Caki2 (cell line): ENCODE measurements at regions not wholly inside any gene's neighbourhood (a gene's known extent, or its start where the extent isn't known, plus 50 kb on each side); places are given as distances from the start of the nearest gene placed in this dataset.

Experiments
- DNase-seq: peaks from one replicate; pipeline ENCODE4 v3.0.0-alpha.2; 2015; ENCODE audit warnings: low read depth
- in situ Hi-C: cut with HindIII; loops from 2 replicates; pipeline ENCODE4 v1.10.0; 2016; ENCODE audit warnings: low sequenced_read_pairs, low pct_unique_long_range_greater_than_20kb, mixed read lengths

GRCh38 chr12:24728826-24729225, 220.1 kb downstream of the BCAT1 start:
- DNase-seq: no peak
- in situ Hi-C loops: no loop called here

GRCh38 chr12:24728366-24728765, 220.5 kb downstream of the BCAT1 start:
- in situ Hi-C loops: no loop called here
- no peak for DNase-seq

DNA sequence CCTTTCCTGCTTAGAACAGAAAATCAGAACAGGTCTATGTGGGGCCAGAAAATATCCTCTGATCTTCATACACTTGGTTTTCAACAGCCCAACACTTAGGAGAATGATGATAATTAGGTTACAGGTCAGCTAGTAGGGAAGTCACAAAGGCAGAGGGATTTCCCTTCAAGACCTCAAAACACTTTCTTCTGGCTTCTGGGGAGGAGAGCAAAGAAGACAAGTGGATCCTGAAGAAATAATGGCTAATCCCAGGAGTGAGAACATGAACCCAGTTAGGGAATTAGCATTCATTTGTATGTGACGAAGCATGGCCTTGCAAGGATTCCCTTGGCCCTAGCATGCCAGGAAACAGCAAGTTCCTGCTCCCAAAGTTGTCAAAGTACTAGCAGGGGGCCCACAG, 223.3 kb downstream of the BCAT1 start:
- in situ Hi-C loops: no loop called here
- DNase-seq: no peak

DNA sequence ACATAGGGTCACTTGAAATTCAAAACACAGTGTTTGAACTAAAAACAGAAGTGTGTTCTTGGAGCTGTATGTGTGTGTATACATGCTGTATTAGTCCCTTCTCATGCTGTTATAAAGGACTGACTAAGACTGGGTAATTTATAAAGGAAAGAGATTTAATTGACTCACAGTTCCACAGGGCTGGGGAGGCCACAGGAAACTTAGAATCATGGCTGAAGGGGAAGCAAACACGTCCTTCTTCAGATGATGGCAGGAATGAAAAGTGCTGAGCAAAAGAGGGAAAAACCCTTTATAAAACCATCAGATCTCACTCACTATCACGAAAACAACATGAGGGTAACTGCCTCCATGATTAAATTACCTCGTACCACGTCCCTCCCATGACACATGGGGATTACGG, 224.1 kb downstream of the BCAT1 start:
- DNase-seq: no peak
- in situ Hi-C loops: no loop called here

DNA sequence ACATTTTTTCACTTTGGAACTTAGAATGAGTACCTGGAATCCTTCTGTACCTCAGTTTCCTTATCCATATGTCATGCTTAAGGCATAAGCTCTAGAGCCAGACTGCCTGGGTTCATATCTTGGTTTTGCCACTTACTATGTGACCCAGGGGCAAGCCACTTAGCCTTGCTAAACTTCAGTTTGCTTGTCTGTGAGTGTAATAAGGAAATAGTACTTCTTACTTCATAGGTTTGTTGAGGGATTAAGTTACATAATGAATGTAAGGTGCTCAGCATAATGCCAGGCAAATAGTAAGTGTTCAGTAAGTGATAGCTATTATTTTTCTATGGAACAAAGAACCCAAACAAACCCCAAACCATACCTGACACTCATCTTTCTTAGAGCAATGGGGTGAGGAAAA, 225.1 kb downstream of the BCAT1 start:
- in situ Hi-C loops: no loop called here
- DNase-seq: no peak

- in situ Hi-C loops: no loop called here
- DNase-seq: no peak
Observed at GRCh38 chr12:24721191-24721590, 227.7 kb downstream of the BCAT1 start.

DNA sequence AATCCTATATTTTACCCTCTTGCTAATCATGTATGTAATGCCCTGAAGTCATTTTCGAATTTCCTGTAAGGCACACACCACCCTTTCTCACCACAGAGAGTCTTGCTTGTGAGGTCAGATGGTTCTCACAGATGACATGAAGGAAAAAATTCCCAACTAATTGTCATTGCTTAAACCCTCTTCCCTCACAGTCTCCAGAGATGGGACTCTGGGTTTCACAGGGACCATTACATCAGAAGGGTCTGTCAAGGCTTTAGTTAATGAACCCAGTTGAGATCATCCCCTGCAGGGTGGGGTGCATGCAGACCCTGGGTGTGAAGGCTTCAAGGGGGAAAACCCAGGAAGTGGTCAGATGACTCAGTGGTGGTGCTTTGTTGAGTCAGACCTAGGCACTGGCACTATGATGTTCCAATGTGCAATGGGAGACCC, 229.6 kb downstream of the BCAT1 start:
- peak; percentile 4 for DNase-seq
- in situ Hi-C loops: no loop called here

DNA sequence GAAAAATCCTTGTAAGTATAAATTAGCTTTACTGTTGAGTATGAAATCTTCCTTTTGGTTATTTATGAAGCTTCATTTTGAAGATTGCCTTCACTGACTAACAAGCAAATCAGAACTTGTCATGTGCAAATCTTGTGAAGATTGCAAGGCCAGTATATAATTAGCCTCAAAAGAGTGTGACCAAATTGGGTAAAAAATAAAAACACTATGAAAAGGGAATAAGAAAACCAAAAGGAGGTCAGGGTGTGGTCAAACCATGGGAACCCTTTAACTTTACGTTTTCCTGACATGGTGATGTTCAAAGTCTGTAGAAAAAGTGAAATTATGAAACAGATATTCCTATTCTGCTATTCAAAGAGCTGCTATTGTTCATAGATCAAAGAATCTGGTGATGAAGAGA, 230.3 kb downstream of the BCAT1 start:
- no peak for DNase-seq
- in situ Hi-C loops: no loop called here

- in situ Hi-C loops: no loop called here
- no peak for DNase-seq
Observed at GRCh38 chr12:24714237-24714636, 234.7 kb downstream of the BCAT1 start.

- in situ Hi-C loops: no loop called here
- DNase-seq: no peak
Observed at GRCh38 chr12:24711056-24712008, 237.6 kb downstream of the BCAT1 start.

DNA sequence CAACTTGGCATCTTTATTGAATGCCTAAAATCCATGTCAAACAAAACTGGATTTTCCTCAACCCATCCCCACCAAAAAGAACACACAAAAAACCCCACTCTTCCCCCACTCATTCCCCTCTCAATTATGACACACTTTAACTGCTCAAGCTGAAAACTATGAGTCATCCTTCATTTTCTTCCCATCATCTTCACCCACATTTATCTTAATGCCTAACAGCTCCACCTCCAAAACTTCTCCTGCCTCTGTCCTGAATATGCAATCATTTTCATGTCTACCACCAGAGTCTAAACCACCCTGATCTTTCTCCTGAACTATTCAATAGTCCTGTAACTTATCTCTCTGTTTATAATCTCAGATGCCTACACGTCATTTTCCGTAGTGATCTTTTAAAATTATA, 239.7 kb downstream of the BCAT1 start:
- in situ Hi-C loops: no loop called here
- DNase-seq: no peak

- in situ Hi-C loops: no loop called here
- DNase-seq: no peak
Observed at GRCh38 chr12:24708718-24709117, 240.2 kb downstream of the BCAT1 start.

- DNase-seq: no peak
- in situ Hi-C loops: no loop called here
Observed at GRCh38 chr12:24708043-24708442, 240.9 kb downstream of the BCAT1 start.

DNA sequence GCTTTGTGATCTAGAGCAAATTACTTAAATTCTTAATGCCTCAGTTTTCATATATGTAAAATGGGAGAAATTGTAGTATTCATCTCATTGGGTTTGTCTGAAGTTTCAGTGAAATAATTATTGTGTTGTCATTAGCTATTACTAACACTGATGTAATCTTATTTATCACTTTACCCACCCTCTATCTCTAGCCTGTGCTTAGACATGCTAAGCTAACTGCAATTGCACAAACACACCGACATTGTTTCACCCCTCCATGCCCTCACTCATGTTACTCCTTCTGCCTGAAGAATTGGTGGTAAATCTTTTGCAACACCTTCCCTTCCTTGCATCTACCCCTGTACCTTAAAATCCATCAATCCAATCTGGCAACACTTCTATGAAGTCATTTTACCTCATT, 241.6 kb downstream of the BCAT1 start:
- in situ Hi-C loops: no loop called here
- no peak for DNase-seq

- in situ Hi-C loops: no loop called here
Observed at GRCh38 chr12:24705741-24706358, 243.1 kb downstream of the BCAT1 start.

GRCh38 chr12:24705216-24705615, 243.7 kb downstream of the BCAT1 start:
- in situ Hi-C loops: no loop called here
- no peak for DNase-seq

More at GRCh38 chr12:24705741-24706358, 243.1 kb downstream of the BCAT1 start:
- no peak for DNase-seq

DNA sequence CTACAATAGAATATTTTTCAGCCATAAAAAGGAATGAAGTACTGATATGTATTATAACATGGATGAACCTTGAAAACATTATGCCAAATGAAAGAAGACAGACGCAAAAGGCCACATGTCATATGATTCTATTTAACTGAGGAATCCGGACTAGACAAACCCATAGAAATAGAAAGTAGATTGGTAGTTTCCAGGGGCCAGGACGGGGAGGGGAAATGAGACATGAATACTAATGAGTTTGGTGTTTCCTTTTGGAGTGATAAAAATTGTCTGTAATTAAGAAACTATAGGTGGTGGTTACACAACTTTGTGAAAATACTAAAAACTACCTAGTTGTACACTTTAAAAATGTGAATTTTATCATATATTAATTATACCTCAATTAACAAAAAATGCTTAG, 247.6 kb downstream of the BCAT1 start:
- in situ Hi-C loops: no loop called here
- DNase-seq: no peak

DNA sequence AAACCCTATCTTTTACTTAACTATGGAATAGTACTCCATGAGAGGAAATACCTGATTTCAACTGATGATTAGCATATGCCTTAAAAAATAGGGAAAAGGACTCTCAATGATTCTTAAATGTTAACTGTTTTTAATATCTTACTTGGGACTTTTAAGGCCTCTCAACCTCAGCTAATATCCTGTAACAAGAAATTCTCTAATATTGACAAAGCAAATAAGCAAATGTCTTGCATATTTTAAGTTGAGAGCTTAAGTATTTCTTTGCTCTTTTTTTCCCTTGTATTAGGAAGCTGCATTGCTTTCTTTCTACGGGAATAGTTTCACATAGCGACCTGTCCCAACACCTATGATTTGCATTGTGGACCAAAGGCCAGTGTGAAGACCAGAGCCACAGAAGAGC, 249.9 kb downstream of the BCAT1 start:
- no peak for DNase-seq
- in situ Hi-C loops: no loop called here

GRCh38 chr12:24697769-24698168, 251.1 kb downstream of the BCAT1 start:
- DNase-seq: no peak
- in situ Hi-C loops: no loop called here

GRCh38 chr12:24697295-24697694, 251.6 kb downstream of the BCAT1 start:
- DNase-seq: no peak
- in situ Hi-C loops: no loop called here
